ENCODE measurements at regions not wholly inside any gene's neighbourhood (a gene's known extent, or its start where the extent isn't known, plus 50 kb on each side); places are given as distances from the start of the nearest gene placed in this dataset.
A peak's percentile ranks its signal among the peaks of the same experiment; 100 is the strongest.

DNA sequence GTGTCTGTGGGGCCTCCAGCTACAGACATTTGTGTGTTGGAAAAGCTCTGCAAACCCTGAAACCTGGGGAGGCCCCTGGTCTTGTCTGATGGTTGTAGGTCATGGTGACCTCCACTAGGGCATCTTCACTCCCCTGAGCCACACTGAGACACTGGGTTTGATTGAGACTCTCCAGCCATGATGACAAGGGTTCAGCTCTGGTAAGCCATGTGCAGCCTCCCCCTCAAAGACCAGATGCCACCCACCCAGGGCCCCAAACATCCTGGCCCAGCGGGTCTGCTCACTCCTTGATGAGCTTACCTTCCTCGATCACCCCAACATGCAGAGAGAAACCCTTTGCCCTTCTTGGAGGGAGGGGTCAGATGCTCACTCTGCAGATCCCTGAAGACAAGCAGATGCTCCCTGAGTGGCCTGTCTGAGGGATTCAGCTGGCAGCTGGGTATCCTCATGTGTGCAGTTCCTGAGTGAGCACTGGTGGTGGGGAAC lies 101.6 kb downstream of the METRNL start:
- CTCF ChIA-PET = interaction anchor here (1.7 kb wide), 1 partner anchor 9 kb away, joined by 3 read pairs; no protein-coding TSS in a partner anchor
- DNase-seq = peak in 1 of 2 experiments; percentile 28
- TF ChIP-seq, protein P1, sequence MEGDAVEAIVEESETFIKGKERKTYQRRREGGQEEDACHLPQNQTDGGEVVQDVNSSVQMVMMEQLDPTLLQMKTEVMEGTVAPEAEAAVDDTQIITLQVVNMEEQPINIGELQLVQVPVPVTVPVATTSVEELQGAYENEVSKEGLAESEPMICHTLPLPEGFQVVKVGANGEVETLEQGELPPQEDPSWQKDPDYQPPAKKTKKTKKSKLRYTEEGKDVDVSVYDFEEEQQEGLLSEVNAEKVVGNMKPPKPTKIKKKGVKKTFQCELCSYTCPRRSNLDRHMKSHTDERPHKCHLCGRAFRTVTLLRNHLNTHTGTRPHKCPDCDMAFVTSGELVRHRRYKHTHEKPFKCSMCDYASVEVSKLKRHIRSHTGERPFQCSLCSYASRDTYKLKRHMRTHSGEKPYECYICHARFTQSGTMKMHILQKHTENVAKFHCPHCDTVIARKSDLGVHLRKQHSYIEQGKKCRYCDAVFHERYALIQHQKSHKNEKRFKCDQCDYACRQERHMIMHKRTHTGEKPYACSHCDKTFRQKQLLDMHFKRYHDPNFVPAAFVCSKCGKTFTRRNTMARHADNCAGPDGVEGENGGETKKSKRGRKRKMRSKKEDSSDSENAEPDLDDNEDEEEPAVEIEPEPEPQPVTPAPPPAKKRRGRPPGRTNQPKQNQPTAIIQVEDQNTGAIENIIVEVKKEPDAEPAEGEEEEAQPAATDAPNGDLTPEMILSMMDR (IDR thresholded peaks at IDR 0.05; ENCODE audit: insufficient read depth in 1 of 2, low read depth in 1 of 2, low read length in 1 of 2, severe bottlenecking in 1 of 2, unreplicated experiment in 1 of 2) = no peak

DNA sequence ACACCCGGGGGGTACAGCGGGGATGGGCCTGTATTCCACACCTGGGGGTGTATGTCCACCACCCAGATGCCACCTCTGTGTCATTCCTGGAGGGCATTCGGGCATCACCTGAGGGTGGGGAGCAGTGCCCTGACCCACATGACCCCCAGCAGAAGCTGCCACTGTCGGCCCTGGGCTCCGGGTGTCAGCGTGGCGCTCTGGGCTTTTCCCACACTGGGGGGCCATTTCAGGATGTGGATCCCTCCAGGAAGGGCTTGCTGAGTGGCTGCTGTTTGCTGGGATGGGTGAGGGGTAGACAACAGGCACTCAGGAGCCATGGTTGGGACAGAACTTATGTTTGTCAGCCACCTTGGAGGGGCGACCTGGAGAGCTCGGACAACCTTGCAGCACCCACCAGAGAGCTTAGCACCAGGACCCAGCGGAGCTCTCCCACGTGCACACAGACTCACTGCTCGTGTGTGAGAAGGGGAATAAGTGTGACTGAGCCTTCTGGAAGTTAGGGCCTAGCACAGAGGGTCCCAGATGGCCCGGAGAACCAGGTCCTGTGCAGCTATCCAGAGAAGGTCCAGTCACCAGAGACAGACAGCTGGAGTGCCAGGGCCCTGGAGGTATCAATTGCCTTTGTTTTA lies 102.7 kb downstream of the METRNL start:
- no TSS peak for BruUV-seq (replicated peaks)
- Histone ChIP-seq H3K36me3 (ENCODE audit: control insufficient read depth, insufficient read depth, low read length) (no peaks in the 10 kb centered on the region), H3K4me1 (no peaks in the 10 kb centered on the region), H3K4me3 (ENCODE audit: low read depth, low read length) (no peak overlapping the region), H3K9me3 (no peaks in the 10 kb centered on the region), H3K27me3 (replicated peaks; ENCODE audit: control insufficient read depth, insufficient read depth, low read length) (no peaks in the 10 kb centered on the region)
- Mint-ChIP-seq H3K4me3 (ENCODE audit: unreplicated experiment) (no peak overlapping the region), H3K9me3 (ENCODE audit: unreplicated experiment) (no peaks in the 10 kb centered on the region), H3K27me3 (ENCODE audit: insufficient read depth, unreplicated experiment) (no peaks in the 10 kb centered on the region), H3K27ac (ENCODE audit: unreplicated experiment) (no peak overlapping the region), H3K4me1 (ENCODE audit: low read depth, unreplicated experiment) (no peaks in the 10 kb centered on the region), H3K36me3 (ENCODE audit: insufficient read depth, unreplicated experiment) (no peaks in the 10 kb centered on the region)
- ChIA-PET POLR2A (no interaction called here), CTCF (interaction anchor here (0.6 kb wide), 1 partner anchor 103 kb away, joined by 3 read pairs; the partner anchor contains the start of gene METRNL)
- peak in 1 of 2 experiments; percentile 29 for DNase-seq
- TF ChIP-seq, protein P1 (IDR thresholded peaks at IDR 0.05; ENCODE audit: insufficient read depth in 1 of 2, low read depth in 1 of 2, low read length in 1 of 2, severe bottlenecking in 1 of 2, unreplicated experiment in 1 of 2) = no peak
- intact Hi-C loops (cut with micrococcal nuclease; ENCODE audit: unreplicated experiment) = no loop called here

More for the DNA sequence above, 101.6 kb downstream of the METRNL start:
- no peak overlapping the region for H3K4me3 Mint-ChIP-seq (ENCODE audit: unreplicated experiment)
- BruUV-seq (replicated peaks) = no TSS peak
- Histone ChIP-seq H3K4me3 (ENCODE audit: low read depth, low read length) (no peak overlapping the region), H3K27me3 (replicated peaks; ENCODE audit: control insufficient read depth, insufficient read depth, low read length) (no peaks in the 10 kb centered on the region), H3K36me3 (ENCODE audit: control insufficient read depth, insufficient read depth, low read length) (no peaks in the 10 kb centered on the region), H3K9me3 (no peaks in the 10 kb centered on the region), H3K4me1 (no peaks in the 10 kb centered on the region)
- no peaks in the 10 kb centered on the region for H3K27me3 Mint-ChIP-seq (ENCODE audit: insufficient read depth, unreplicated experiment)
- H3K9me3 Mint-ChIP-seq (ENCODE audit: unreplicated experiment) = no peaks in the 10 kb centered on the region
- no peak overlapping the region for H3K27ac Mint-ChIP-seq (ENCODE audit: unreplicated experiment)
- POLR2A ChIA-PET = no interaction called here
- no peaks in the 10 kb centered on the region for H3K36me3 Mint-ChIP-seq (ENCODE audit: insufficient read depth, unreplicated experiment)
- intact Hi-C loops (cut with micrococcal nuclease; ENCODE audit: unreplicated experiment) = no loop called here
- H3K4me1 Mint-ChIP-seq (ENCODE audit: low read depth, unreplicated experiment) = no peaks in the 10 kb centered on the region

DNA sequence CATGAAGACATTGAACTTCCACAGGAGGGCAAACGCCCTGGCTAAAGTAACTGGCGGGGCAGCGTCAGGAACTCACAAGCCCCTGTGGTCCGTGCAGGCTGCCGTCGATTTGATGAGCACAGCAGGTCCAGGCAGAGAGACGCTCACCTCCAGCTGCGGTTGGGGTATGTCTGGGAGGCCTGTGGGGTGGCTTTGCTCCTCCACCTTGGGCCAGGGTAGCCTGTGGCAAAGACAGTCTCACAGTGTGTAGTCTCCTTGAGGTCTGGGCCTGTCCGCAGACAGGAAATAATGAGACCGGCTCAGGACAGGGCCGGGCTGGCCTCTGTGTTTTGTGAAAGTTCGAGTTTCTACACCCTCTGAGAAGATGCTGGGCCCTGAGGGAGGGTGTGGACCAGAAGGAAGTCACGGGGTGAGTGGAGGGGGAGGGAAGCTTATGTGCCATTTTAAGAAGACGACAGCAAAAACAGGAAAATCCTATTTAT lies 103.3 kb downstream of the METRNL start:
- POLR2A ChIA-PET = no interaction called here
- TF ChIP-seq, protein P1 (IDR thresholded peaks at IDR 0.05; ENCODE audit: insufficient read depth in 1 of 2, low read depth in 1 of 2, low read length in 1 of 2, severe bottlenecking in 1 of 2, unreplicated experiment in 1 of 2) = no peak
- Histone ChIP-seq H3K4me3 (ENCODE audit: low read depth, low read length) (no peak overlapping the region), H3K36me3 (ENCODE audit: control insufficient read depth, insufficient read depth, low read length) (no peaks in the 10 kb centered on the region), H3K4me1 (no peaks in the 10 kb centered on the region), H3K9me3 (no peaks in the 10 kb centered on the region), H3K27me3 (replicated peaks; ENCODE audit: control insufficient read depth, insufficient read depth, low read length) (no peaks in the 10 kb centered on the region)
- no peaks in the 10 kb centered on the region for H3K4me1 Mint-ChIP-seq (ENCODE audit: low read depth, unreplicated experiment)
- H3K27me3 Mint-ChIP-seq (ENCODE audit: insufficient read depth, unreplicated experiment) = no peaks in the 10 kb centered on the region
- H3K4me3 Mint-ChIP-seq (ENCODE audit: unreplicated experiment) = no peak overlapping the region
- CTCF ChIA-PET = no interaction called here
- BruUV-seq (replicated peaks) = no TSS peak
- peak in 1 of 2 experiments; percentile 36 for DNase-seq
- no peaks in the 10 kb centered on the region for H3K36me3 Mint-ChIP-seq (ENCODE audit: insufficient read depth, unreplicated experiment)
- H3K9me3 Mint-ChIP-seq (ENCODE audit: unreplicated experiment) = no peaks in the 10 kb centered on the region
- H3K27ac Mint-ChIP-seq (ENCODE audit: unreplicated experiment) = no peak overlapping the region
- intact Hi-C loops (cut with micrococcal nuclease; ENCODE audit: unreplicated experiment) = no loop called here

Measured in Caco-2 (cell line).